AG10803 (cell line): ENCODE measurements at regions not wholly inside any gene's neighbourhood (a gene's known extent, or its start where the extent isn't known, plus 50 kb on each side); places are given as distances from the start of the nearest gene placed in this dataset.

Experiments used
- DNase-seq: peaks from one replicate; pipeline ENCODE4 v3.0.0; 2010; ENCODE audit warnings: low read depth
- H3K4me3 ChIP-seq: 2 replicates; pipeline ENCODE4 v1.5.1; 2011; ENCODE audit warnings: mild to moderate bottlenecking, low read length, control low read depth
- TF ChIP-seq, protein P1 (sequence below): conservative IDR thresholded peaks from 2 replicates; pipeline ENCODE4 v1.5.1; 2011; ENCODE audit warnings: mild to moderate bottlenecking, low read length, control low read depth, inconsistent platforms

GRCh38 chr7:85833066-85833465 is 646.2 kb upstream of the SEMA3D start:
- no peak overlapping the region for H3K4me3 ChIP-seq
- DNase-seq, result peak; percentile 83
- TF ChIP-seq, protein P1, sequence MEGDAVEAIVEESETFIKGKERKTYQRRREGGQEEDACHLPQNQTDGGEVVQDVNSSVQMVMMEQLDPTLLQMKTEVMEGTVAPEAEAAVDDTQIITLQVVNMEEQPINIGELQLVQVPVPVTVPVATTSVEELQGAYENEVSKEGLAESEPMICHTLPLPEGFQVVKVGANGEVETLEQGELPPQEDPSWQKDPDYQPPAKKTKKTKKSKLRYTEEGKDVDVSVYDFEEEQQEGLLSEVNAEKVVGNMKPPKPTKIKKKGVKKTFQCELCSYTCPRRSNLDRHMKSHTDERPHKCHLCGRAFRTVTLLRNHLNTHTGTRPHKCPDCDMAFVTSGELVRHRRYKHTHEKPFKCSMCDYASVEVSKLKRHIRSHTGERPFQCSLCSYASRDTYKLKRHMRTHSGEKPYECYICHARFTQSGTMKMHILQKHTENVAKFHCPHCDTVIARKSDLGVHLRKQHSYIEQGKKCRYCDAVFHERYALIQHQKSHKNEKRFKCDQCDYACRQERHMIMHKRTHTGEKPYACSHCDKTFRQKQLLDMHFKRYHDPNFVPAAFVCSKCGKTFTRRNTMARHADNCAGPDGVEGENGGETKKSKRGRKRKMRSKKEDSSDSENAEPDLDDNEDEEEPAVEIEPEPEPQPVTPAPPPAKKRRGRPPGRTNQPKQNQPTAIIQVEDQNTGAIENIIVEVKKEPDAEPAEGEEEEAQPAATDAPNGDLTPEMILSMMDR, result no peak

- H3K4me3 ChIP-seq, result no peak overlapping the region
- no peak for DNase-seq
- TF ChIP-seq, protein P1, result no peak
Measured at GRCh38 chr7:85830982-85831381, 644.1 kb upstream of the SEMA3D start.

DNA sequence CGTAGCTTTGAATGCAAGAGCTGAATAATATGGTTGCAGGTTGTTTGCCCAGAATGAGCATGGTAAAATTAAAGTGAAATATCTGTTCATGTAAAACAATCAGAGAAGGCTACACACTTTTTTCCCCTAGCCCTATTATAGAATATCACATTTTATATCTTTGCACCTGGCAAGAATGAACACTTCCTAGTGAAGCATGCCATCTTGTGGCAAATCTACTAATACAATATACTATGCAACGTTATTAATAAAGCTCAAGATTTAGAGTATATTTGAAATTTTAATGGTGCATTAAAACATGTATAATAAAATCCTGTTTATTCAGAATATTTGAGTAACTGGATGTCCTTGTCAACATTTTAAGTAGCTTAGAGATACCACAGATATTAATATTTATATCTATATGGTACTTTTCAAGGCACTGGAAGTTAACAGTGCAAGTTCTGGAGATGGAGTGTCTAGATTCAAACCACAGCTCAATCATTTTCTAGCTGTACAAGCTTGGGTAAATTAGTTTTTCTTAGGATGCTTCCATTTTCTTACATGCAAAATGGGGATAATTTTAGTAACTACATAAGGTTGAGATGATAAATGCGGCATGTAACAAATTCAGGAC is 643.1 kb upstream of the SEMA3D start:
- DNase-seq, result peak; percentile 34
- TF ChIP-seq, protein P1, result peak; percentile 63
- H3K4me3 ChIP-seq, result no peak overlapping the region

- TF ChIP-seq, protein P1, result no peak
- no peak overlapping the region for H3K4me3 ChIP-seq
- no peak for DNase-seq
Measured at GRCh38 chr7:85829176-85829575, 642.3 kb upstream of the SEMA3D start.

- DNase-seq, result no peak
- TF ChIP-seq, protein P1, result no peak
- no peak overlapping the region for H3K4me3 ChIP-seq
Measured at GRCh38 chr7:85828614-85829013, 641.8 kb upstream of the SEMA3D start.

GRCh38 chr7:85823396-85824080 is 636.7 kb upstream of the SEMA3D start:
- H3K4me3 ChIP-seq, result no peak overlapping the region
- TF ChIP-seq, protein P1, result no peak
- peak; percentile 56 for DNase-seq

- no peak for DNase-seq
- H3K4me3 ChIP-seq, result no peak overlapping the region
- TF ChIP-seq, protein P1, result no peak
Measured at GRCh38 chr7:85821926-85822325, 635.1 kb upstream of the SEMA3D start.
